22Rv1 (cell line): ENCODE measurements at regions not wholly inside any gene's neighbourhood (a gene's known extent, or its start where the extent isn't known, plus 50 kb on each side); places are given as distances from the start of the nearest gene placed in this dataset.
"Not testable (repeated sequence)": the region's sequence is repeated elsewhere in the genome, so short reads cannot be mapped to it uniquely, and the experiment has no call there.

ENCODE experiments used
- H3K27ac ChIP-seq: fragments of 450-650 bp; 2 replicates; pipeline ENCODE4 v1.5.1; 2017
- ZFX ChIP-seq: fragments of 450-650 bp; IDR thresholded peaks from 2 replicates; pipeline ENCODE4 v1.6.1; 2017; ENCODE audit warnings: antibody characterized with exemption, borderline replicate concordance
- TF ChIP-seq, protein P1 (sequence below): fragments of 450-650 bp; IDR thresholded peaks from 2 replicates; pipeline ENCODE4 v1.5.1; 2017; ENCODE audit warnings: mild to moderate bottlenecking

GRCh38 chr16:86075488-86075785 is 176.5 kb downstream of the IRF8 start:
- H3K27ac ChIP-seq, result no peak overlapping the region
- TF ChIP-seq, protein P1, sequence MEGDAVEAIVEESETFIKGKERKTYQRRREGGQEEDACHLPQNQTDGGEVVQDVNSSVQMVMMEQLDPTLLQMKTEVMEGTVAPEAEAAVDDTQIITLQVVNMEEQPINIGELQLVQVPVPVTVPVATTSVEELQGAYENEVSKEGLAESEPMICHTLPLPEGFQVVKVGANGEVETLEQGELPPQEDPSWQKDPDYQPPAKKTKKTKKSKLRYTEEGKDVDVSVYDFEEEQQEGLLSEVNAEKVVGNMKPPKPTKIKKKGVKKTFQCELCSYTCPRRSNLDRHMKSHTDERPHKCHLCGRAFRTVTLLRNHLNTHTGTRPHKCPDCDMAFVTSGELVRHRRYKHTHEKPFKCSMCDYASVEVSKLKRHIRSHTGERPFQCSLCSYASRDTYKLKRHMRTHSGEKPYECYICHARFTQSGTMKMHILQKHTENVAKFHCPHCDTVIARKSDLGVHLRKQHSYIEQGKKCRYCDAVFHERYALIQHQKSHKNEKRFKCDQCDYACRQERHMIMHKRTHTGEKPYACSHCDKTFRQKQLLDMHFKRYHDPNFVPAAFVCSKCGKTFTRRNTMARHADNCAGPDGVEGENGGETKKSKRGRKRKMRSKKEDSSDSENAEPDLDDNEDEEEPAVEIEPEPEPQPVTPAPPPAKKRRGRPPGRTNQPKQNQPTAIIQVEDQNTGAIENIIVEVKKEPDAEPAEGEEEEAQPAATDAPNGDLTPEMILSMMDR, result no peak
- no peak for TF ChIP-seq ZFX

- TF ChIP-seq, protein P1, result no peak
- TF ChIP-seq ZFX, result no peak
Observed at GRCh38 chr16:86075839-86076440, 177.0 kb downstream of the IRF8 start.

GRCh38 chr16:86076606-86077005 is 177.6 kb downstream of the IRF8 start:
- TF ChIP-seq ZFX, result no peak
- TF ChIP-seq, protein P1, result no peak
- no peak overlapping the region for H3K27ac ChIP-seq

More at GRCh38 chr16:86075839-86076440, 177.0 kb downstream of the IRF8 start:
- H3K27ac ChIP-seq, result no peak overlapping the region

DNA sequence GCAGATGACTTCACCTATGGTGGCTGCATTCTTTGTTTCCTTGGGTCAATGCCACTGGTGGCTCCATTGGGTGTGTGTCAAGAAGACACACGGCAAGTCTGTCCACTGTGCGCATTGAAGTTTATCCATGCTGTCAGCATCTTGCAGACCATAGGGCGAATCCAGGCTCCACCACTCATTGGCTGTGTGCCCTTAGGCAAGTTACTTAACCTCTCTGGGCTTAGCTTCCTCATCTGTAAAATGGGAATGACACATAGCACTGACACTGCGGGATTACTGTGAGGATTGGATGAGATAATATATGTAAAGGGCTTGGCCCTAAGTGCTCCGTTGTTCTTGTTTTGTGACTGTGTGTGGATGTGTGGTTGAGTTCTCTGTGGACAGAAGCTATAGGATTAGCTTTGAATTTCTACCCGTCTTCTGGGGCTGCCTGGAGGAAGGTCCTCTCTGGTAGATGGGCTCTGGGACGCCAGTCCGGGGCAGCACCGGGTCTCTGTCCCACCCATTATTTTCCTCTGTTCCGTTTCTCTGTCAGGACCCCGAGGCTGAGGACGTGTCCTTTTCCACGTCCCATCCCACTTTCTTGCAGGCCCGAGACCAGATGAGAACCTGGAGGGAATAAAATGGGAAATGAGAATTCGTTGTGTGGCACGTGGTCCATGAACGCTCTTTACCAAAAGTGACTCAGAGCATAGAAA is 178.4 kb downstream of the IRF8 start:
- no peak for TF ChIP-seq ZFX
- TF ChIP-seq, protein P1, result no peak
- H3K27ac ChIP-seq, result no peak overlapping the region

- H3K27ac ChIP-seq, result no peak overlapping the region
- no peak for TF ChIP-seq ZFX
- TF ChIP-seq, protein P1, result no peak
Observed at GRCh38 chr16:86078121-86078600, 179.2 kb downstream of the IRF8 start.

- H3K27ac ChIP-seq, result not testable (repeated sequence)
Observed at GRCh38 chr16:86078711-86079110, 179.7 kb downstream of the IRF8 start.

DNA sequence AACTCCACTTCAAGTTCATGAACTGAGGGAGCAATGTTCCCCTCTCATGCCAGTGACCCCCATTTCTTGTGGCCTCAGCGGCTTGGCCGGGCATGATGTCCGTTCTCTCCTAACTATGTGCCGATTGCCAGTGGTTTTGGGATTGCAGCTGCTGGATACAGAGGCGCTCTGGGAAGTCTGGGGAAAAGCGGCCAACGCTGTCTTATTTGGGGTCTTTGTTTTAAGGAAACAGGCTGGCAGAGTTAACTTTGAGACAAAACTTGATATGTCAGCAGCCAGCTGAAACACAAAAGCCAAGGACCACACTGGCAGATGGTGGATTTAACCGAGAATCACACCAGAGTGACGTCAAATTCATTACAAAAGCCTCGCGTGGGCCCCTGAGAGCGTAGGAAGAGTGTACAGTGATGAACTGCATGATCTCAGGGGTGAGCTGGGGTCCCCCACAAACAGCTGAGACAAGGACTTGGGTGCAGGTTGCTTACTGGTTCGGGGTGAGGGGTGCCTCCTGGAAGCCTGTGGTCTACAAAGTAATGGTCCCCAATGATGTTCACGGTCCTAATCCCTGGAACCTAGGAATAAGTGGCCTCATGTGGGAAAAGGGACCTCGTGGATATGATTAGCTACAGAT is 180.4 kb downstream of the IRF8 start:
- TF ChIP-seq ZFX, result no peak
- TF ChIP-seq, protein P1, result no peak
- H3K27ac ChIP-seq, result no peak overlapping the region
